Activated CD8-positive, alpha-beta T cell treated with anti-CD3 and anti-CD28 coated beads, Interleukin-2, amount 10 ng/mL, durations not matched to agents 7 days and 5 days (primary cell): ENCODE measurements at regions not wholly inside any gene's neighbourhood (a gene's known extent, or its start where the extent isn't known, plus 50 kb on each side); places are given as distances from the start of the nearest gene placed in this dataset.

Experiments used
- ATAC-seq: fragments of 150-1000 bp; cut with Tn5 transposase; one replicate; pipeline ENCODE4 v1.10.0; 2021; ENCODE audit warnings: moderate library complexity
- CTCF ChIA-PET: fragments of 350-600 bp; sonication (Branson Sonifier 250); formaldehyde crosslinking; loops from one replicate; lab custom pipeline; 2021; ENCODE audit warnings: antibody characterized with exemption; lab: Charles Lee
- POLR2A ChIA-PET: fragments of 350-600 bp; sonication (Branson Sonifier 250); formaldehyde crosslinking; loops from one replicate; lab custom pipeline; 2021; ENCODE audit warnings: antibody characterized with exemption; lab: Charles Lee
- DNase-seq: peaks from one replicate; pipeline ENCODE4 v3.0.0-alpha.2; 2020
- H3K27ac Mint-ChIP-seq: one replicate; pipeline ENCODE4 v1.8.0; 2021; ENCODE audit warnings: mild to moderate bottlenecking, mixed read lengths
- H3K27me3 Mint-ChIP-seq: one replicate; pipeline ENCODE4 v1.8.0; 2021; ENCODE audit warnings: low read depth, mixed read lengths
- H3K36me3 Mint-ChIP-seq: one replicate; pipeline ENCODE4 v1.8.0; 2021; ENCODE audit warnings: low read depth, mixed read lengths
- H3K4me1 Mint-ChIP-seq: one replicate; pipeline ENCODE4 v1.8.0; 2021; ENCODE audit warnings: low read depth, mixed read lengths
- H3K4me3 Mint-ChIP-seq: one replicate; pipeline ENCODE4 v1.8.0; 2021; ENCODE audit warnings: mild to moderate bottlenecking, mixed read lengths
- H3K9me3 Mint-ChIP-seq: one replicate; pipeline ENCODE4 v1.8.0; 2022; ENCODE audit warnings: mixed read lengths; ENCODE audit not compliant: insufficient read depth

- DNase-seq = no peak
- no peak for ATAC-seq
- Mint-ChIP-seq H3K4me3 (no peak overlapping the region), H3K4me1 (no peaks in the 10 kb centered on the region), H3K27ac (no peak overlapping the region), H3K9me3 (no peaks in the 10 kb centered on the region), H3K27me3 (peaks cover 3% of the 10 kb centered on the region), H3K36me3 (no peaks in the 10 kb centered on the region)
- POLR2A ChIA-PET = no interaction called here
- CTCF ChIA-PET = interaction anchor here (0.7 kb wide), 1 partner anchor 172 kb away, joined by 4 read pairs; no protein-coding TSS in a partner anchor
Observed at GRCh38 chr4:83724485-83725335, 188.8 kb downstream of the GPAT3 start.

GRCh38 chr4:83723609-83724008, 187.7 kb downstream of the GPAT3 start:
- POLR2A ChIA-PET = no interaction called here

GRCh38 chr4:83722730-83723269, 186.9 kb downstream of the GPAT3 start:
- ChIA-PET POLR2A (no interaction called here), CTCF (no interaction called here)
- H3K4me1 Mint-ChIP-seq = no peaks in the 10 kb centered on the region
- H3K4me3 Mint-ChIP-seq = no peak overlapping the region
- no peaks in the 10 kb centered on the region for H3K9me3 Mint-ChIP-seq
- H3K27me3 Mint-ChIP-seq = peaks cover 3% of the 10 kb centered on the region
- no peak overlapping the region for H3K27ac Mint-ChIP-seq
- H3K36me3 Mint-ChIP-seq = no peaks in the 10 kb centered on the region
- DNase-seq (no peak), ATAC-seq (no peak)

More at GRCh38 chr4:83723609-83724008, 187.7 kb downstream of the GPAT3 start:
- H3K36me3 Mint-ChIP-seq = no peaks in the 10 kb centered on the region
- H3K9me3 Mint-ChIP-seq = no peaks in the 10 kb centered on the region
- H3K27ac Mint-ChIP-seq = no peak overlapping the region
- H3K27me3 Mint-ChIP-seq = peaks cover 3% of the 10 kb centered on the region
- H3K4me1 Mint-ChIP-seq = no peaks in the 10 kb centered on the region
- DNase-seq (no peak), ATAC-seq (no peak)
- CTCF ChIA-PET = no interaction called here
- H3K4me3 Mint-ChIP-seq = no peak overlapping the region

DNA sequence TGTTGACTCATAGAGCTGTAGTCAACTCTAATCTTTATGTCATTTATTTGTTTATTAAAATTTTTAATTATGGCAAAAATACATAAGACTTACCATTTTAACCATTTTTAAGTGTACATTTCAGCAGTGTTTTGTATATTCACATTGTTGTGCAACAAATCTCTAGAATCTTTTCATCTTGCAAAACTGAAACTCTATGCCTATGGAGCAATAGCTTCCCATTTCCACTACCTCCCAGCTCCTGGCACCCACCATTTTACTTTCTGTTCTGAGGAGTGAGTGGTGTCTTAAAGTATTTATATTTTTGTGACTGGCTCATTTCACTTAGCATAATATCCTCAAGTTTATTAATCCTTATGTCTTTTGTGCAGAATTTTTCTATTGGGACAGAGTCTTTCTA, 181.0 kb downstream of the GPAT3 start:
- no peak for ATAC-seq
- no peaks in the 10 kb centered on the region for H3K9me3 Mint-ChIP-seq

DNA sequence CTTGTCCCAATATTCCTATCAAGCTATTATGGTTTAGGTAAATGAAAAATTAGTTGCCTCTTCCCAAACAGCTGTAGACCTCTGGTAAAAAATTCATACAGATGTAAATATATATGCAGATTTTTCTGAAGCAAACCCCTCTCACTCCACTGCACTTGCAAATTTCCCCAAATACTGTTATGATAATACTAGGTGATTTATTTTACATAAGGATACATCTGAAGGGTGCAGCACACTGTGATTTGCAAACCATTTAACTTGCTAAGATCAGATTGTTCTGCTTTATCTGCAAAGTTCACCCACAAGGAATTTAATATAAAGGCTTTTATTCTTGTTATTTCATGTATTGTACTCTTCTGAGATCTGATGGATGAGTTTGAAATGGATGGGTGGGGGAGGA, 177.0 kb downstream of the GPAT3 start:
- ATAC-seq (no peak), DNase-seq (no peak)
- H3K9me3 Mint-ChIP-seq = no peaks in the 10 kb centered on the region
- H3K4me3 Mint-ChIP-seq = no peak overlapping the region
- no peaks in the 10 kb centered on the region for H3K4me1 Mint-ChIP-seq
- ChIA-PET POLR2A (no interaction called here), CTCF (no interaction called here)
- no peak overlapping the region for H3K27ac Mint-ChIP-seq
- H3K27me3 Mint-ChIP-seq = peaks cover 5% of the 10 kb centered on the region
- no peaks in the 10 kb centered on the region for H3K36me3 Mint-ChIP-seq

More for the DNA sequence above, 181.0 kb downstream of the GPAT3 start:
- POLR2A ChIA-PET = no interaction called here
- peaks cover 5% of the 10 kb centered on the region for H3K27me3 Mint-ChIP-seq
- no peaks in the 10 kb centered on the region for H3K36me3 Mint-ChIP-seq
- H3K4me1 Mint-ChIP-seq = no peaks in the 10 kb centered on the region
- CTCF ChIA-PET = no interaction called here
- no peak overlapping the region for H3K4me3 Mint-ChIP-seq
- DNase-seq = no peak
- no peak overlapping the region for H3K27ac Mint-ChIP-seq

DNA sequence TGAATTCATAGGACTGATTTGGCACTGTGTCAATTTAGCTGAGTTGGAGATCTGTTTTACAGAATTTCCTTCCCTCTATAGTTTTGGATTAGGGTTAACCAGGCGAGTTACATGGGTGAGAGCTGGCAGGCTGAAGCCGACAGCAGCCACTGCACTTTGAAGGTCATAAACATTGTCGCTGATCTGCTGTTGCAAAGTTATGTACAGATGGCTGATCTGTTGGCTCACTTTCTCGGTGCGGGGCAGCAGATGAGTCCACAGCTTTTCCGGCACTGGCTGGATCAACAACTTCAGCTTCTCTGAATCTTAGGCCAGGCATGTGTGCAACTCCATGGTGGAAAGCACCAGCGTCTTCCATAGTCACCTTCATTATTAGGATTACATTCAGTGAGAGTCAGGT, 173.7 kb downstream of the GPAT3 start:
- ATAC-seq (no peak), DNase-seq (no peak)
- Mint-ChIP-seq H3K4me3 (no peak overlapping the region), H3K27ac (no peak overlapping the region), H3K36me3 (no peaks in the 10 kb centered on the region), H3K4me1 (no peaks in the 10 kb centered on the region), H3K9me3 (no peaks in the 10 kb centered on the region), H3K27me3 (peaks cover 6% of the 10 kb centered on the region)
- ChIA-PET POLR2A (no interaction called here), CTCF (no interaction called here)

- no peaks in the 10 kb centered on the region for H3K4me1 Mint-ChIP-seq
- H3K27ac Mint-ChIP-seq = no peak overlapping the region
- H3K9me3 Mint-ChIP-seq = no peaks in the 10 kb centered on the region
- H3K4me3 Mint-ChIP-seq = no peak overlapping the region
- H3K27me3 Mint-ChIP-seq = peaks cover 6% of the 10 kb centered on the region
- H3K36me3 Mint-ChIP-seq = no peaks in the 10 kb centered on the region
- POLR2A ChIA-PET = no interaction called here
- no peak for ATAC-seq
- CTCF ChIA-PET = no interaction called here
- DNase-seq = no peak
Observed at GRCh38 chr4:83708500-83709175, 172.7 kb downstream of the GPAT3 start.

DNA sequence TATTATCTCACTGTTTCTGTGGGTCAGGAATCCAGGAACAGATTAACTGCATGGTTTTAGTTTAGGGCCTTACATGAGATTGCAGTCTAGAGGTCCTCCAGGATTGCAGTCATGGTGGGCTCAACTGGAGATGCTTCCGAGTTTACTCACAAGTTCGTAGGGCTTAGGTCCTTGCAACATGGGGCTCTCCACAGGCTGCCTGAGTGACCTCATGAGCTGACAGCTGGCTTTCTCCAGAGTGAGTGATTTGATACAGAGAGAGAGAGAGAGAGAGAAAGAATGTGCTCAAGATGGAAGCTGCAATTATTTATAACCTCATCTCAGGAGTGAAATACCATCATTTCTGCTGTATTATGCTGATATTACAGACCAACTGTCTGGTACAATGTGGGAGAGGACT, 168.9 kb downstream of the GPAT3 start:
- Mint-ChIP-seq H3K36me3 (no peaks in the 10 kb centered on the region), H3K9me3 (peaks cover 5% of the 10 kb centered on the region), H3K4me1 (no peaks in the 10 kb centered on the region), H3K27ac (no peak overlapping the region), H3K4me3 (no peak overlapping the region), H3K27me3 (peaks cover 2% of the 10 kb centered on the region)
- ATAC-seq (no peak), DNase-seq (no peak)
- ChIA-PET POLR2A (no interaction called here), CTCF (no interaction called here)

DNA sequence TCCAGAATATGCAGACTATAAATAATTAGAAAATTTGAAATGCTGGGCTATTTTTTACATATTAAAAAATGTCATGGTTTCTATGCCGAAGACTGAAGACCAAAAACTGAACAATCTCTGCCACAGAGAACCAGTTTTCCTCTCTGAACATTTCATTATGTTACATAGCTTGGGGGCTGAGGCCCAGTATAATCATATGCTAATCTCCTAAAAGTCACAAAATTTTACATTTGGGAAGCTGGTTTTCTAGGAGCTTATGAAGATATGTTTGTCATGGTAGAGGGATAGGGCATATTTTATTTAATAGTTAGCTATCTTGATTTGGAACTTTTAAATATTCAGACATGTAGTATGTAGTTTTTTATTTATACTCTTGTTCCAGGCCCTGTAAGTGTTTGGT, 167.8 kb downstream of the GPAT3 start:
- Mint-ChIP-seq H3K4me3 (no peak overlapping the region), H3K4me1 (no peaks in the 10 kb centered on the region), H3K36me3 (no peaks in the 10 kb centered on the region), H3K9me3 (peaks cover 5% of the 10 kb centered on the region), H3K27ac (no peak overlapping the region), H3K27me3 (peaks cover 2% of the 10 kb centered on the region)
- POLR2A ChIA-PET = no interaction called here
- no peak for DNase-seq
- CTCF ChIA-PET = no interaction called here
- ATAC-seq = no peak

- ChIA-PET CTCF (no interaction called here), POLR2A (no interaction called here)
- DNase-seq = no peak
- Mint-ChIP-seq H3K27ac (no peak overlapping the region), H3K36me3 (no peaks in the 10 kb centered on the region), H3K27me3 (peaks cover 6% of the 10 kb centered on the region), H3K4me3 (no peak overlapping the region), H3K9me3 (peaks cover 5% of the 10 kb centered on the region), H3K4me1 (no peaks in the 10 kb centered on the region)
- ATAC-seq = no peak
Observed at GRCh38 chr4:83701041-83701440, 165.1 kb downstream of the GPAT3 start.

GRCh38 chr4:83699358-83699757, 163.4 kb downstream of the GPAT3 start:
- peaks cover 5% of the 10 kb centered on the region for H3K27me3 Mint-ChIP-seq
- H3K36me3 Mint-ChIP-seq = no peaks in the 10 kb centered on the region
- DNase-seq (no peak), ATAC-seq (no peak)
- no peaks in the 10 kb centered on the region for H3K4me1 Mint-ChIP-seq
- no peak overlapping the region for H3K27ac Mint-ChIP-seq
- ChIA-PET CTCF (no interaction called here), POLR2A (no interaction called here)
- peaks cover 5% of the 10 kb centered on the region for H3K9me3 Mint-ChIP-seq
- H3K4me3 Mint-ChIP-seq = no peak overlapping the region

DNA sequence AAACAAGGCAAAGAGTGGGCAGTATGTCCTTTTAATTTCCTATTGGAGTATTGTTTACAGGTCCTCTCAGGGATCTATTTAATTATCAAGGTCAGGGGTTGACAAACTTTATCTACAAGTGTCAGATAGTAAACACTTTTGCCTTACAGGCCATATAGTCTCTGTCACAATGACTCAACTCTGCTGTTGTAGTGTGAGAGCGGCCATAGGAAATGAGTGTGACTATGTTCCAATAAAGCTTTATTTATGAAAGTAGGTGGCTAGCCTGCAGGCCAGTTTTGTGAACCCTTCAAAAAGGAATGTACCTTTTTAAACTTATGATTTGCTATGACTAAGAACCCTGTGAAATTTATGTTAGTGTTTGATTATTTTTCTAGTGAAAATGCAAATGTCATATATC, 156.1 kb downstream of the GPAT3 start:
- no peaks in the 10 kb centered on the region for H3K4me1 Mint-ChIP-seq
- DNase-seq (no peak), ATAC-seq (no peak)
- H3K27ac Mint-ChIP-seq = no peak overlapping the region
- CTCF ChIA-PET = interaction anchor here (1.0 kb wide), 1 partner anchor 47 kb away, joined by 4 read pairs; no protein-coding TSS in a partner anchor
- peaks cover 5% of the 10 kb centered on the region for H3K27me3 Mint-ChIP-seq
- no peak overlapping the region for H3K4me3 Mint-ChIP-seq
- no peaks in the 10 kb centered on the region for H3K36me3 Mint-ChIP-seq
- no peaks in the 10 kb centered on the region for H3K9me3 Mint-ChIP-seq
- POLR2A ChIA-PET = no interaction called here
